Heart left ventricle (tissue), 16 donors: ENCODE measurements at regions not wholly inside any gene's neighbourhood (a gene's known extent, or its start where the extent isn't known, plus 50 kb on each side); places are given as distances from the start of the nearest gene placed in this dataset.
A peak's percentile ranks its signal among the peaks of the same experiment; 100 is the strongest.

Source experiments
- ATAC-seq, 4 donors: fragments of 200-7000 bp; cut with Tn5 transposase; one replicate each; pipeline ENCODE4 v1.9.1; 2020 to 2022; ENCODE audit warnings: moderate library complexity in 4 of 4, mild to moderate bottlenecking in 3 of 4, moderate number of reproducible peaks in 1 of 4
- DNase-seq, 5 donors: peaks; one replicate each; pipeline ENCODE4 v3.0.0-alpha.2; 2020
- H3K27ac ChIP-seq, 12 donors: fragments of 200-600 bp; sonication (generic) in 4 of 12; one replicate each; pipeline versions ENCODE4 v1.5.0 to v1.8.0; 2016 to 2022; ENCODE audit warnings: mild to moderate bottlenecking in 2 of 12
- H3K27me3 ChIP-seq, 9 donors: fragments of 200-600 bp; sonication (generic) in 2 of 9; one replicate each; pipeline versions ENCODE4 v1.5.1 to v1.8.0; 2016 to 2022; ENCODE audit warnings: mild to moderate bottlenecking in 3 of 9
- H3K36me3 ChIP-seq, 9 donors: fragments of 200-600 bp; sonication (generic) in 2 of 9; one replicate each; pipeline versions ENCODE4 v1.5.0 to v1.8.0; 2018 to 2022; ENCODE audit warnings: mild to moderate bottlenecking in 2 of 9
- H3K4me1 ChIP-seq, 12 donors: fragments of 200-600 bp; sonication (generic) in 4 of 12; one replicate each; pipeline versions ENCODE4 v1.5.0 to v1.8.0; 2016 to 2022; ENCODE audit warnings: mild to moderate bottlenecking in 3 of 12
- H3K4me3 ChIP-seq, 12 donors: fragments of 200-600 bp; sonication (generic) in 4 of 12; one replicate each; pipeline versions ENCODE4 v1.5.0 to v1.8.0; 2017 to 2022; ENCODE audit warnings: mild to moderate bottlenecking in 9 of 12, moderate library complexity in 4 of 12
- H3K9me3 ChIP-seq, 12 donors: fragments of 200-600 bp; sonication (generic) in 4 of 12; one replicate each; pipeline versions ENCODE4 v1.5.0 to v1.8.0; 2016 to 2022; ENCODE audit warnings: mild to moderate bottlenecking in 1 of 12
- CTCF ChIP-seq, 12 donors: fragments of 200-600 bp; sonication (generic) in 4 of 12; IDR thresholded peaks; one replicate each; pipeline versions ENCODE4 v1.5.0 to v1.8.0; 2018 to 2022; ENCODE audit warnings: antibody characterized with exemption in 12 of 12, mild to moderate bottlenecking in 5 of 12
- POLR2A ChIP-seq, 2 donors: fragments of 450-650 bp; IDR thresholded peaks; one replicate each; pipeline ENCODE4 v1.6.1; 2017; ENCODE audit warnings: antibody characterized with exemption in 2 of 2, mild to moderate bottlenecking in 2 of 2, moderate library complexity in 2 of 2
- WGBS, 4 donors: extraction: QIAGEN DNeasy Blood & Tissue Kit in 2 of 4; methylation state at CpG; one replicate each; pipeline versions ENCODE4 v1.1.5 to v1.1.7; 2013 to 2018; 5-methylcytosine and 5-hydroxymethylcytosine counted together
- intact Hi-C, 10 donors: fragments of 100-400 bp; cut with DNase I; formaldehyde crosslinking; loops; one replicate each; pipeline versions ENCODE4 v1.11.1 to v1.14.2; 2022
- donor health status: ischemic (EF 13 %, LVEDD 7.1; RV severe dilation, severe dysfunction).
- donor health status: healthy with polysubstance abuse.
- donor health status: DM: no; HTN: yes; CAD: no.
- donor health status: DM: no; HTN: no; CAD: no.
- donor health status: ischemic (EF 25% LVEDD 6.9; RV normal size, moderate dysfunction).
- donor health status: ischemic (EF 25% LVEDD 5.7; RV mildly dilated, moderate dysfunction).
- donor health status: healthy.
- donor health status: DM: yes; HTN: yes; CAD: no.
- donor health status: ischemic (EF 35%, LVEDD 5.7; RV mildly dilated, moderate dysfunction).
- donor health status: nonischemic (EF 11% LVEDD 7.7; RV severe dilation, severe dysfunction).
- donor health status: DM: yes; HTN: yes; CAD: no.
- donor health status: PGD.
- donor health status: ischemic (EF 29% LVEDD 5.4; RV normal size, mild dysfunction).
- donor health status: nonischemic (EF 23%, LVEDD 6.1; RV moderate dilation, normal function).

GRCh38 chr22:27557286-27558008, 244.1 kb downstream of the MN1 start:
- H3K27me3 ChIP-seq = no peaks in the 10 kb centered on the region
- DNase-seq (no peak), ATAC-seq (no peak)
- WGBS, 4 donors = 61 to 67% (median 66%) methylated on average over 11 to 12 of the region's 12 CpGs
- TF ChIP-seq POLR2A (IDR thresholded peaks at IDR 0.05) (no peak), CTCF (IDR thresholded peaks at IDR 0.05) (no peak)
- H3K36me3 ChIP-seq = no peaks in the 10 kb centered on the region
- H3K27ac ChIP-seq = no peak overlapping the region
- H3K4me1 ChIP-seq = no peaks in the 10 kb centered on the region
- intact Hi-C loops = no loop called here
- no peak overlapping the region for H3K4me3 ChIP-seq
- peaks cover 0 to 7% (median 0%) of the 10 kb centered on the region in 12 donors for H3K9me3 ChIP-seq

GRCh38 chr22:27558658-27559371, 242.7 kb downstream of the MN1 start:
- no peak overlapping the region for H3K4me3 ChIP-seq
- WGBS, 4 donors = 92 to 97% (median 93%) methylated on average over 11 of the region's 11 CpGs
- TF ChIP-seq CTCF (IDR thresholded peaks at IDR 0.05) = no peak
- no peak for TF ChIP-seq POLR2A (IDR thresholded peaks at IDR 0.05)
- intact Hi-C loops = no loop called here
- H3K36me3 ChIP-seq = no peaks in the 10 kb centered on the region
- no peaks in the 10 kb centered on the region for H3K27me3 ChIP-seq
- H3K27ac ChIP-seq = no peak overlapping the region
- no peaks in the 10 kb centered on the region for H3K9me3 ChIP-seq
- H3K4me1 ChIP-seq = no peaks in the 10 kb centered on the region
- ATAC-seq = no peak
- DNase-seq = no peak

- Histone ChIP-seq H3K4me3 (no peak overlapping the region), H3K36me3 (no peaks in the 10 kb centered on the region), H3K4me1 (no peaks in the 10 kb centered on the region), H3K9me3 (peaks cover 0 to 5% (median 0%) of the 10 kb centered on the region in 12 donors), H3K27ac (no peak overlapping the region), H3K27me3 (no peaks in the 10 kb centered on the region)
- WGBS, 4 donors = 81 to 86% (median 84%) methylated on average over 5 of the region's 5 CpGs
- intact Hi-C loops = loop anchor here in 1 of 10 donors (10.0 kb wide), 1 partner anchor 806 kb away; no protein-coding TSS in a partner anchor
- no peak for DNase-seq
- no peak for ATAC-seq
- TF ChIP-seq CTCF (IDR thresholded peaks at IDR 0.05) (no peak), POLR2A (IDR thresholded peaks at IDR 0.05) (no peak)
These were observed 240.8 kb downstream of the MN1 start for GRCh38 chr22:27560781-27561180.

GRCh38 chr22:27561286-27561904, 240.2 kb downstream of the MN1 start:
- intact Hi-C loops = loop anchor here in 1 of 10 donors (10.0 kb wide), 1 partner anchor 807 kb away; no protein-coding TSS in a partner anchor
- H3K4me1 ChIP-seq = no peaks in the 10 kb centered on the region
- TF ChIP-seq POLR2A (IDR thresholded peaks at IDR 0.05) = no peak
- no peak for TF ChIP-seq CTCF (IDR thresholded peaks at IDR 0.05)
- no peaks in the 10 kb centered on the region for H3K36me3 ChIP-seq
- H3K27me3 ChIP-seq = no peaks in the 10 kb centered on the region
- H3K27ac ChIP-seq = no peak overlapping the region
- ATAC-seq (peak in 1 of 4 donors; percentile 30), DNase-seq (no peak)
- no peak overlapping the region for H3K4me3 ChIP-seq
- peaks cover 0 to 5% (median 0%) of the 10 kb centered on the region in 12 donors for H3K9me3 ChIP-seq
- WGBS, 4 donors = 56 to 67% (median 65%) methylated on average over 9 of the region's 9 CpGs
